GM23248 (cell line): ENCODE measurements at regions not wholly inside any gene's neighbourhood (a gene's known extent, or its start where the extent isn't known, plus 50 kb on each side); places are given as distances from the start of the nearest gene placed in this dataset.

Experiments used
- EZH2 ChIP-seq: fragments of 200-600 bp; sonication (generic); IDR thresholded peaks from 2 replicates; pipeline ENCODE4 v1.6.1; 2018; ENCODE audit warnings: antibody characterized with exemption, mild to moderate bottlenecking; ENCODE audit not compliant: insufficient read depth, poor library complexity, severe bottlenecking
- EZH2phosphoT487 ChIP-seq: fragments of 200-600 bp; sonication (generic); IDR thresholded peaks from 2 replicates; pipeline ENCODE4 v1.6.1; 2018; ENCODE audit warnings: antibody characterized with exemption, moderate library complexity, mild to moderate bottlenecking, low read depth; ENCODE audit not compliant: insufficient read depth

- no peak for TF ChIP-seq EZH2phosphoT487
- TF ChIP-seq EZH2: no peak
Observed at GRCh38 chr3:194007592-194008337, 128.2 kb upstream of the HES1 start.
